ENCODE measurements at regions not wholly inside any gene's neighbourhood (a gene's known extent, or its start where the extent isn't known, plus 50 kb on each side); places are given as distances from the start of the nearest gene placed in this dataset.

GRCh38 chr6:48213076-48213788 lies 102.2 kb upstream of the PTCHD4 start:
- FAIRE-seq (no peak), DNase-seq (ENCODE audit: low spot score in 2 of 2) (no peak)

GRCh38 chr6:48212501-48212900 lies 101.5 kb upstream of the PTCHD4 start:
- DNase-seq (ENCODE audit: low spot score in 2 of 2) = no peak
- no peak for FAIRE-seq

- no peak for FAIRE-seq
- DNase-seq (ENCODE audit: low spot score in 2 of 2) = no peak
Observed at GRCh38 chr6:48206091-48206490, 95.1 kb upstream of the PTCHD4 start.

GRCh38 chr6:48200869-48201390 lies 89.9 kb upstream of the PTCHD4 start:
- FAIRE-seq = no peak
- no peak for DNase-seq (ENCODE audit: low spot score in 2 of 2)

- no peak for FAIRE-seq
- DNase-seq (ENCODE audit: low spot score in 2 of 2) = no peak
Observed at GRCh38 chr6:48199499-48199898, 88.5 kb upstream of the PTCHD4 start.

- FAIRE-seq (no peak), DNase-seq (ENCODE audit: low spot score in 2 of 2) (no peak)
Observed at GRCh38 chr6:48197941-48198340, 86.9 kb upstream of the PTCHD4 start.

- DNase-seq (ENCODE audit: low spot score in 2 of 2) (no peak), FAIRE-seq (no peak)
Observed at GRCh38 chr6:48194596-48195295, 83.7 kb upstream of the PTCHD4 start.

GRCh38 chr6:48188158-48188557 lies 77.2 kb upstream of the PTCHD4 start:
- FAIRE-seq (no peak), DNase-seq (ENCODE audit: low spot score in 2 of 2) (no peak)

GRCh38 chr6:48186746-48187145 lies 75.7 kb upstream of the PTCHD4 start:
- FAIRE-seq (no peak), DNase-seq (ENCODE audit: low spot score in 2 of 2) (no peak)

- FAIRE-seq (no peak), DNase-seq (ENCODE audit: low spot score in 2 of 2) (no peak)
Observed at GRCh38 chr6:48184648-48185047, 73.7 kb upstream of the PTCHD4 start.

GRCh38 chr6:48183811-48184605 lies 73.0 kb upstream of the PTCHD4 start:
- DNase-seq (ENCODE audit: low spot score in 2 of 2) = no peak

GRCh38 chr6:48183178-48183577 lies 72.2 kb upstream of the PTCHD4 start:
- no peak for DNase-seq (ENCODE audit: low spot score in 2 of 2)
- no peak for FAIRE-seq

More at GRCh38 chr6:48183811-48184605, 73.0 kb upstream of the PTCHD4 start:
- no peak for FAIRE-seq

- no peak for DNase-seq (ENCODE audit: low spot score in 2 of 2)
- FAIRE-seq = no peak
Observed at GRCh38 chr6:48178700-48179099, 67.7 kb upstream of the PTCHD4 start.

- DNase-seq (ENCODE audit: low spot score in 2 of 2) (no peak), FAIRE-seq (no peak)
Observed at GRCh38 chr6:48177786-48178185, 66.8 kb upstream of the PTCHD4 start.

GRCh38 chr6:48176645-48177308 lies 65.8 kb upstream of the PTCHD4 start:
- no peak for DNase-seq (ENCODE audit: low spot score in 2 of 2)

GRCh38 chr6:48169635-48170034 lies 58.6 kb upstream of the PTCHD4 start:
- no peak for DNase-seq (ENCODE audit: low spot score in 2 of 2)
- FAIRE-seq = no peak

More at GRCh38 chr6:48176645-48177308, 65.8 kb upstream of the PTCHD4 start:
- FAIRE-seq = no peak

Measured in frontal cortex (tissue), 3 donors.